HG03469 (cell line): ENCODE measurements at regions not wholly inside any gene's neighbourhood (a gene's known extent, or its start where the extent isn't known, plus 50 kb on each side); places are given as distances from the start of the nearest gene placed in this dataset.
"Not testable (repeated sequence)": the region's sequence is repeated elsewhere in the genome, so short reads cannot be mapped to it uniquely, and the experiment has no call there.

Experiments used
- ATAC-seq: cut with Tn5 transposase; IDR thresholded peaks from one replicate; pipeline ENCODE4 v1.9.1; 2021; ENCODE audit warnings: mild to moderate bottlenecking, moderate library complexity, moderate number of reproducible peaks; ENCODE audit not compliant: unreplicated experiment

DNA sequence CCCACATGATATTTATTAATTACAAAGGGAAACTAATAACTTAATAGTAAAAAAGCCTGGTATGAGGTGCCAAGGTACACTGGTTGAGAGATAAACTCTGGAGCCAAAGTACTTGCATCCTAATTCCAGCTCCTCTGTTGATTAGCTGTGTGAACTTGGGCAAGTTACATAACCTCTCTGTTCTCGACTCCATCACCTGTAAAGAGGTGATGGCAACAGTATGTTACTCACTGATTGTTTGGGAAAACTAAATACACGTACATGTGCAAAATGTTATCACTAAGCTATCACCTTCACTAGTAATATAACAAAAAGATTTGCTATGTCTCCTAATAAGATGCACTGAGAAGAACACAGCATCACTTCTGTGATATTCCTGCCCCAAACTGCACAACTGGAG lies 206.4 kb downstream of the MEX3B start:
- ATAC-seq: no peak

DNA sequence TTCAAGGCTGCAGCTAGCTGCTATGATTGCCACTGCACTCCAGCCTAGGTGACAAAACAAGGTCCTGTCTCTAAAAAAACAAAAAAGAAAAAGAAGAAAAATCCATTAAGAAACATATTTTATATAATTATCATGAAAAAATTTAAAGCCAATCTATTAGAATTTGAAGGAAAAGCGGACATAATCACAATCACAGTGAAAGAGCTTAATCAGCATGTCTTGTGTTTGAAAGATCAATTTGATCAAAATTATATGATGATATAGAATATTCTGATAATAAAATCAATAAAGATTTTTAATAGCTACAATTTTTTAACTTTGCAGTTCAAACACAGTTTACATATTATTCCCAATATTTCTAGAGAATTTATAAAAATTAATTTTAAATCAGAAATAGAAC lies 210.1 kb downstream of the MEX3B start:
- ATAC-seq: no peak

DNA sequence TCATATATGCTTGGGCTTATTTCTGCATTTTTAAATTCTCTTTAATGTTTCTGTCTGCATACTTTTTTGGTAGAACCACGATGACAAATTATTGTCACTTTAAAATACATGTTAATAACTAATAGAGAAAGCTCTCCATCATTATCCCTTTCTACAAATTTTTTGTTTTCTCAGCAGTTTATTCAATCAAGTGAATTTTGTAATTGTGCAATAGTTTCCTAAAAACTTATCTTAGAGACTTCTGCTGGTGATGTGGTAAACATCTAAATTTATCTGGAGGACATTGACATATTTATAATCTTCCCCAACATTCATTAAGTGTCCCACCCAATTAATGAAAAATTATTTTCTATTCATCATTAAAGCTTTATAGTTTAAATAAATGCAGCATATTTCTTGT lies 215.3 kb downstream of the MEX3B start:
- no peak for ATAC-seq

DNA sequence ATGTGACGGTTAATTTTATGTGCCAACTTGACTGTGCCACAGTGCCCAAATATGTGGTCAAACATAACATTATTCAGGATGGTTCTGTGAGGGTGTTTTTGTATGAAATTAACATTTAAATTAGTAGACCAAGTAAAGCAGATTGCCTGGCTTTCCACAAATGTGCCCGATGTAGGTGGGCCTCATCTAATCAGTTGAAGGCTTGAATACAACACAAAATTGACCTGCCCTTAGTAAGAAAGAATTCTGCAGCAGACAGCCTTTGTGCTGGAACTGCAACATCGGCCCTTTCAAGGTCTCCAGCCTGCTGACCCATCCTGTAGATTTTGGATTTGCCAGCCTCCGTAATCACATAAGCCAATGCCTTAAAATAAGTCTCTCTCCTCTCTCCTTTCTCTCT lies 215.9 kb downstream of the MEX3B start:
- no peak for ATAC-seq

DNA sequence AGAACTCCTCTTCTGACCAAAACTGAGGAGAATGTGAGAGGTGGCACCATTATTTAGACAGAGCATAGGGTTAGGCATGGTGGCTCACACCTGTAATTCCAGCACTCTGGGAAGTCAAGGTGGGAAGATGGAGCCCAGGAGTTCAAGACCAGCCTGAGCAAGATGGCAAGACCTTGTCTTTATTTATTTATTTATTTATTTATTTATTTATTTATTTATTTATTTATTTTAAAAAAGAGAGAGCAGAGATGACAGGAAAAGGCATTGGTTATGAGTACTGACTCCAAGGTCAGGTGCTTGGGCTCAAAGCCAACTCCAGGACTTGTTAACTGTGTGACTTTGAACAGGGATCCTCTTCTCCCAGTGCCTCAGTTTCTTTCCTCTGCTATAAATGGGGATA lies 217.7 kb downstream of the MEX3B start:
- no peak for ATAC-seq

DNA sequence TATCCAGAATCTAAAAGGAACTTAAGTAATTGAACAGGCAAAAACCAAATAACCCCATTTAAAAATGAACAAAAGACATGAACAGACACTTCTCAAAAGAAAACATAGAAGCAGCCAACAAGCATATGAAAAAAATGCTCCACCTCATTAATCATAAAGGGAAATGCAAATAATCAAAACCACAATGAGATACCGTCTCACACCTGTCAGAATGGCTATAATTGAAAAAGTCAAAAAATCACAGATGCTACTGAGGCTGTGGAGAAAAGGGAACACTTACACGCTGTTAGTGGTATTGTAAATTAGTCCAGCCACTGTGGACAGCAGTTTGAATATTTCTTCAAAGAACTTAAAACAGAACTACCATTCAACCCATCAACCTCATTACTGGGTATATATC lies 220.7 kb downstream of the MEX3B start:
- ATAC-seq: no peak

DNA sequence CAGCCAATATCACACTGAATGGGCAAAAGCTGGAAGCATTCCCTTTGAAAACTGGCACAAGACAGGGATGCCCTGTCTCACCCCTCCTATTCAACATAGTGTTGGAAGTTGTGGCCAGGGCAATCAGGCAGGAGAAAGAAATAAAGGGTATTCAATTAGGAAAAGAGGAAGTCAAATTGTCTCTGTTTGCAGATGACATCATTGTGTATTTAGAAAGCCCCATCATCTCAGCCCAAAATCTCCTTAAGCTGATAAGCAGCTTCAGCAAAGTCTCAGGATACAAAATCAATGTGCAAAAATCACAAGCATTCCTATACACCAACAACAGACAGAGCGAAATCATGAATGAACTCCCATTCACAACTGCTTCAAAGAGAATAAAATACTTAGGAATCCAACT lies 223.2 kb downstream of the MEX3B start:
- not testable (repeated sequence) for ATAC-seq

DNA sequence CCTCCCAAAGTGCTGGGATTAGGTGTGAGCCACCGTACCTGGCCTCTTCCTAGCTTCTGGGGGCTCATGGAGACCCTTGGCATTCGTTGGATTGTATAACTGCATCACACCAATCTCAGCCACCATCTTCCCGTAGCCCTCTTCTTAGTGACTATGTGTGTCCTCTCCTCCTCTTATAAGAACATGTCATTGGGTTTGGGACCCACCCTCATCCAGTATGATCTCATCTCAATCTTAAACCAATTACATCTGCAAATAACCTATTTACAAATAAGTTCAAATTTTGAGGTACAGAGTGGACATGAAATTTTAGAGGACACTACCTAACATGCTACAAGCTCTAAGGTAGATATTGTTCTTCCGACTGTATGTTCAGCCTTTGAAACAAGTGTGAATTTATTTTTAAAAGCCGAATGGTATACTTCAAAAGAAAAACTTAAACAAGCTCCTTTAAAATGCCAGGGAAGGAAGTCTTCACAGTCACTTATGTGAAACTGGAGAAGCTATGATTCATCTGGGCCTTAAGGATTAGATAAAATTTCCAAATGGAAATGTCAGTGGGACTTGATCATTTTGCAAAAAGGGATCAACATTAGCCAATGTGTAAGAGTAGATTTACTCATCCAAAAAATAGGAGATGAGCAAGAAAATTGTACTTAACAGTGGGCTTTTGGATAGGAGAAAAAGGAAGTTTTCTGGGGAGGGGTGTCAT lies 225.7 kb downstream of the MEX3B start:
- no peak for ATAC-seq

DNA sequence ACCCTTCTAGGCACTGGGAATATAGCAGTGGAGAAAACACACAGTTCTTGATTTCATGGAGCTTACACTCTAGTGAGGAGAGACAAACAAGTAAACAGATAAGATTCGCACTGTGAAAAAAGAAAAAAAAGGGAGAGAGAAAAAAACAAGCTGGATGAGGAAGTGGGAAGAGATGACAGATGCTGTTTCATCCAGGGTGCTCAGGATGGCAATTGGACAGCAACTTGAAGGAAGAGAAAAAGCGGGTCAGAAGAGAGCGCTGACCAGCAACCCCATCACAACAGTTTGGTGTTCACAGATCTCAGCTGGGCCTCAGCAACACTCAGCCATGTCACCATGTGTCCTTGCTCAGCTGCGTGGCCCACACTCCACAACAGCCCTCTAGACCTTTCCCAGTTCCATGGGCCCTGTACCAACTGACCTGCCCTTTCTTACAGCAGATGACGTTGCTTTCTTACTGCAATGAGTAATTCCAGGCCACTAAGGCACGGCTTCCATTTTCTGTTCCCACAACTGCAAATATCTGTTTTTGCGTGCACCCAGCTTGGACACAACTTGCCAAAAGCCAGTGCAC lies 230.8 kb downstream of the MEX3B start:
- ATAC-seq: no peak

DNA sequence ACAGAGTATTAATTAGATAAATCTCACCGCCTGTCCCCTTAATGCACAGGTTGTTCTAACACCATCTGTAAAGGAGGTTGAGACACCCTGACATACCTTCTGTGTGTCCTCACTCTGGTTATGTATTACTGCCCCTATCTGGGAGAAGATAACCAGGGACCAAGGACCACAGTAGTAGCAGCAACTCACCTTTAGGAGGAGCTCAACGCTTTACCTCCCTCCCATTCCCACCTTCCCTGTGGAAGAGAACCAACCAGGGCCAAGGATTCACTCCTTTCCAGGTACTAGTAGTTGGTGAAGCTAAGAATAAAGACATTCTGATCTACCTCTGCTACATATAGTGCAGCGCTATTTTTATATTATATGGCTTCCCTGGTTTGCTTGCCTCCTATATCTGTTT lies 232.6 kb downstream of the MEX3B start:
- ATAC-seq: no peak

DNA sequence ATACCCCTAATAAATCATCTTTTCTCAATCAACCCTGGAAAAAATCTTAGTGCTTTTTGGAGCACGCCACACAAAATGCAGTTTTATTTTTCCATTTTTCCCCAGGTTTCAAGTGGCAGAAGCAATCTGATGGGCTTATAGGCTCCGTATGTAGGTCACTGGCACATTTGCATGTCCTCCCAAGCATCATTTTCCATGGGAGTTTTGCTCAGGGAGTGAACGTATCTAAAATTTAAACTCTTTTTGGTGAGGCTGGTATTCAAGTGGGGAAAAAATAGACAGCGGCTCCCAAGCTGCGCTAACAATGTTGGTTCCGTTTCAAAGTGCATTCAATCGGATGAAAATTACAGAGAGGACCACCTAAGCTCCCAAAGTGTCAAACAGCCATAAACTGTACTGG lies 233.4 kb downstream of the MEX3B start:
- no peak for ATAC-seq

DNA sequence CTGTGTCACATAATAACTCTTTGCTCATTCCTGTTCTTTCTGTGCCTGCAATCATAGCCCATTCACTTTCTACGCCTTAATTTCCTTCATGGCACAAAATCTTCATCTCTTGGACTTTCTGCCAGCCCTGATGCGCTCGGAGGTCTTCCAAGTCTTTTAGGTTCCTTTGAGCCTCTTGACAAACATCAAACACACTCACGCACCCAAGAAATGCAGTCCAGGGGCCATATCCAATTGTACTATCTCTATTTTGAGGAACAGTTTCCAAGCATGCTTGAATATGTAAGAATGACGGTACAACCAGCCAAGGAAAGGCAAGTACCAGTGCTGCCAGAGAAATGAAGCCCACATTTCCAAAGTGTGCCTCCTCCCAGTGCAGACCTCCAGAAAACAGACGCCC lies 234.1 kb downstream of the MEX3B start:
- ATAC-seq: no peak

DNA sequence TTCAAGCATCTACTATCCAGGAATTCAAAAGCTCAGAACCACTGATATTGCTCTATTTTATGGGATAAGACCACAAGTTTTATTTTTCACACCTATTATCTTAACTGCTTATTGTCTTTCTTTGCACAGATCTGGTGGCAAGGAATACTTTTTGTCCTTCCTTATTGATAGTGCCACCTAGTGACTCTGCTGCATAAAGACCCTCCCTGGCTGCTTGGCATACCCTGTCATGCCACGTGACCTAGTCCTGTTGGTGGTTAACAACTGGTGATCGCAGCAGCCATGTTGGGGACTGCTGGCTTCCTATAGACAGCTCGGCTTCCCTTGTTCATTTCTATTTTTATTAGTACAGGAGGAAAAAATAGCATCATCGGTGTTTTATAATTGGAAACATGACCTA lies 236.3 kb downstream of the MEX3B start:
- no peak for ATAC-seq

DNA sequence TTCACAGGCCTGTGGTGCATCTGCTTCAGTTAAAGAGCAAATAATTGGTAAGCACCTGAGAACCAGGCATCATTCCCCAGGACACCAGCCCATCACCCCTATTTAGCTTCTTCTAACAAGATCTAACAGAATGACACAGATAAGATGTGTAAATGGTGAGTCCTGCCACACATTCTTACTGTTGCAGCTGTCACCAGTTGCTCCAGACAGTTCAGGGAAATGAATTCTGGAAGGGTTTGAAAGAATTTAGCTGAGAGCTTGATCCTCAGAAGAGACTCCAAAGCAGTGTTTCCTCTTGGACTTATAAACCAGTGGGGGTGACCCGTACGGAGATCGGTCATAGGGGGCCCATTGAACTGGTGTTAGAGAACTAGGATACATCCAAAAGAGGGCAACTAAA lies 238.0 kb downstream of the MEX3B start:
- ATAC-seq: no peak

DNA sequence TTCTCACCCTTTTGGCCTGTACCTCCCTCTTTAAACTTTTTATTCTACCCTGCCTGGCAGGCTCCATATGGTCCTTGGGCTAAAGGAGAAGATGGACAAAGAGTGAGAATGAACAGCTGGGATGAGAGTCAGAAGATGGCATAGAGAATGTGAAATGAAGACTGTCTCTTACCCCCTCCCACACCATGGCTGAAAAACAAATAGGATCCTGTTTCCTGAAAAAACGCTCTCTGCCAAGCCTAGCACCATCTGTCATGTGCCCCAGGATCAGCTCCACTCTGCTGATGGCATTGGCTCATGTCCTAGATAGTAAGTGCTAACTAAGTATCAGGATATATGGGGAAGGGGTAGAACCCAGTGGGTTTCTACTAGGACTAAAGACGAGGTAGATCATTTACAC lies 238.6 kb downstream of the MEX3B start:
- ATAC-seq: no peak

DNA sequence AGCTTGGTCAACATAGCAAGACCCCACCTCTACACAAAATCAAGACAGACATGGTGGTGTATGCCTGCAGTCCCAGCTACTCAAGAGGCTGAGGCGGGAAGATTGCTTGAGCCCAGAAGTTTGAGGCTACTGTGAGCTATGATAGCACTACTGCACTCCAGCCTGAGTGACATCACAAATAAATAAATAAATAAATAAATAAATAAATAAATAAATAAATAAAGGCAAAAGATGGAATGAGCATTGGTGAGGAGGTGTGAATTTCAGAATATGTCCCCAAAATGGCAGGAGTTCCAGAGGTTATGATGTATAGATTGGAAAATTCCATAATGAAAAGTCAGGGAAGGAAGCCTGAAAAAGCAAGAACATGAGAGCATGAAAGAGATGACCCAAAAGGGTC lies 249.9 kb downstream of the MEX3B start:
- no peak for ATAC-seq

DNA sequence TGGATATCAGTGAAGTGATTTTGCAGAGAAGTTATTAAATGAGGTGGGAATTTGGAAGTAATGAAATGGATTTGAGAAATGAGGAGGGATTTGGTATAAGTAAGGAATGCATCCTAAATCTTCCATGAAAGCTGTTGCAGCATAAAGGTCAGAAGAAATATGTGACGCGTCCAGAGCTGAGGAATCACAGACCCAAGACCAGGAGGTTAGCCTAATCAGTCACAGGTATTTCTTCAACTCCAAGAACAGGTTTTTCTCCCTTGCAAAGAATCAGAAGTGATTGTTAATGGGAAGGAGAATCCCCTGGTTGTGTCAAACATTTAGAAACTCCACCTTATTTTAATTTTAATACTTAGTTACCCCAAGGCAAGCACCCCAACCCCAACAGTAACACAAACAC lies 253.2 kb downstream of the MEX3B start:
- no peak for ATAC-seq

DNA sequence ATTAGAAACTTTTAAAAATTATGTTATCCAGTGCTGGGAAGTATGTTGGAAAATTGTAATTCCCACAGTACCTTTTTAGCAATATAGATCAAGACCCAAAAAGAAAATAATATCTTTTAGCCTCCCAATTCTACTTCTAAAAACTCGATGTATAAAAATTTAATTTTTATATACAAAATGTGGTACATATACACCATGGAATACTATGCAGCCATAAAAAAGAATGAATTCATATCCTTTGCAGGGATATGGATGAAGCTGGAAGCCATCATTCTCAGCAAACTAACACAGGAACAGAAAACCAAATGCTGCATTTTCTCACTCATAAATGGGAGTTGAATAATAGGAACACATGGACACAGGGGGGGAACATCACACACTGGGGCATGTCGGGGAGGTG lies 254.5 kb downstream of the MEX3B start:
- not testable (repeated sequence) for ATAC-seq

DNA sequence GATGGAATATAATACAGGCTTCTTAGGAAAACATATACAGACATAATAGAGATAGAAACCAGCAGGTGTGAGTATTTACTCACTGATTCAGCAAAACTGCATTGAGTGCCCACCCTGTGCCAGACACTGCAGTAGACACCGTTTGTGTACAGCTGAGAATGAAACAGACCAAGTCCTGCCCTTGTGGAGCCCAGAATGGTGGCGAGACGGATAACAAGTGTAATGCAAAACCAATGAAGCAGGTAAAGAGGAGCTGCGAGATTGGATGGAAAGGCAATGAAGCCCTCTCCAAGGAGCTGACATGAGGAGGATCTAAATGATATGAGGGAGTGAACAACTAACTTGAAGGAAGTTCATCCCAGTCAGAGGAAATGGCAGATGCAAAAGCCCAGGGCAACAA lies 256.4 kb downstream of the MEX3B start:
- no peak for ATAC-seq

DNA sequence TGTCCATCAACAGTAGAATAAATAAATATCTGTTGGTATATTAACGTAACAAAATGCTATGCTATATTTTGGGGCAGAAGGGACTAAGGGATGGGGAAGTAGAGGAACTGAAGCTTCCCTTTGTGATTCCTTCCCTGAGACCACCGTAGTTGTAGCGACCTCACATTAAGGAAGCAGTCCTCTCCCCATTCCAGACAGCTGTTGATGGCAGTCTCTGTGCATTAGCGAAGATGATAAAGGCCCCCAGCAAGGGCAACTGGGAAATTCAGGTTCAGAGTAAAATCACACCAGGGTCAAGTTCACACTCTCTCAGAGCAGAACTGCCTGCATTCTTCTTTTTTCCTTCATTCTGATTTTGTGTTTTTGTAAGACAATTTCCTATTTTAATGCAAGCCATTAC lies 259.0 kb downstream of the MEX3B start:
- ATAC-seq: no peak

DNA sequence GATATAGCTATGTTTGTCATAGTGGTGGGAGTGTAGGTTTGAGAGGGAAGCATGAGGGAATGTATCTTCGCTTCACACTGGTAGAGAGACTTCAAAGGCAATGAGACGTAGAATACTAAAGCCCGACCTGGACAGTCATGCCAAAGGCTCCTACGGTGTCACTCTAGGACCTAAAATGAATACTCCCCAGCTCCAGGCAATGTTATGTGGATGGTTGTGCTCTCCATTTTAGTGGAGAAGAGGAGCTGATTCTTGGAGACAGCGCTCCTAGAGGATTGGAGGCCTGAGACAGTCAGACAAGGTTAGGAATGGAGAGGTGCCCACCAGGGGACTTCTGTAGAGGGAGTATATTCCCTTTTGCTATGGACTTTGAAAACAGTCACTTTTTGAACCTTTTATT lies 260.1 kb downstream of the MEX3B start:
- ATAC-seq: no peak

DNA sequence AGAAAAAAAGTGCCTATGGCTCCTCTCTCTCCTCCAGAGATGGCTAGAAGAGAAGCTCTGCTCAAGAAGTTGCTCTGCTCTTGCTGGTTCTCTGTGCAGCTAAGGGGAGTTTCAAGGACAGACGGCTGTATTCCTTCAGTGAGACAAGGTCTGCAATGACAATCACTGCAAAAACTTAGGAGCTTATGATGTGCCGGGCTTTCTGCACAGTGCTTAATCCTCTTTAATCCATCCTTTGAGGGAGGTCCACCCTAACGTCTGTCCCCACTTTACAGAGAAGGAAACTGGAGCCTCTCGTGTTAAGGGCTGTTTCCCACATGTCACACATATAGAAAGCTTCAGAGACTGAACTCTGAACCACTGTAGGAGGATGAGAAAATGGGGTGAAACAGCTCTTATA lies 260.6 kb downstream of the MEX3B start:
- ATAC-seq: no peak

DNA sequence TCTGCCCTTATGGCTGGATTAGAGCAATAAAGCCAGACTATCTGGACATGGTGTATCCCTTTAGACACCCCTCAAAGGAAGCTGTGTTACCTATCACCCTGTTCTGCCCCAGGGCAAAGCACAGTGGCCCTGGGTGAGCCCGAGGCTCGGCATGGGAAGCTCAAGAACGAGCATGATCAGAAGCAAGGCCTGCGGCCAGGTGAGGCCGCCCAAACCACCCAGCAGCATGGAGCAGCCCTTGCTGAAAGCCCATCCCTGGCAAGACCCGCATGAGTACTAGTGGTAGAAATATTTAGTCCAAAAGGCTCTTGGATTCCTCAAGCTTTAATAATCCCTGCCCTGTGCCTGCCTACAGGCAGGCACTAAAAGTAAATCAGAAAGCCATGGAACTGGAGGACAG lies 261.1 kb downstream of the MEX3B start:
- no peak for ATAC-seq
